Ascending aorta (tissue), 2 donors: ENCODE measurements at regions not wholly inside any gene's neighbourhood (a gene's known extent, or its start where the extent isn't known, plus 50 kb on each side); places are given as distances from the start of the nearest gene placed in this dataset.

Source experiments
- DNase-seq, 2 donors: peaks; one replicate each; pipeline ENCODE4 v3.0.0-alpha.2; 2019; ENCODE audit warnings: low spot score in 2 of 2
- H3K27ac ChIP-seq, 2 donors: fragments of 200-600 bp; sonication (generic); one replicate each; pipeline ENCODE4 v1.5.1; 2016 to 2017; ENCODE audit warnings: mild to moderate bottlenecking in 1 of 2
- H3K27me3 ChIP-seq: fragments of 200-600 bp; sonication (generic); one replicate; pipeline ENCODE4 v1.5.1; 2017
- H3K36me3 ChIP-seq, 2 donors: fragments of 200-600 bp; sonication (generic); one replicate each; pipeline ENCODE4 v1.5.1; 2016
- H3K4me1 ChIP-seq, 2 donors: fragments of 200-600 bp; sonication (generic); one replicate each; pipeline ENCODE4 v1.5.1; 2016 to 2017; ENCODE audit warnings: mild to moderate bottlenecking in 1 of 2
- H3K4me3 ChIP-seq, 2 donors: fragments of 200-600 bp; sonication (generic); one replicate each; pipeline ENCODE4 v1.5.1; 2016 to 2017; ENCODE audit warnings: mild to moderate bottlenecking in 1 of 2
- H3K9me3 ChIP-seq, 2 donors: fragments of 200-600 bp; sonication (generic); one replicate each; pipeline ENCODE4 v1.5.1; 2016
- intact Hi-C: fragments of 100-400 bp; cut with DNase I; formaldehyde crosslinking; loops from one replicate; pipeline ENCODE4 v1.15.1; 2023
- TF ChIP-seq, protein P1 (sequence below), 3 experiments: fragments of 200-600 bp in 2 of 3; fragments of 450-650 bp in 1 of 3; sonication (generic) in 2 of 3; IDR thresholded peaks; one replicate each; pipeline ENCODE4 v1.5.1; 2016 to 2019; ENCODE audit warnings: antibody characterized with exemption in 3 of 3, mild to moderate bottlenecking in 1 of 3, moderate library complexity in 1 of 3

DNA sequence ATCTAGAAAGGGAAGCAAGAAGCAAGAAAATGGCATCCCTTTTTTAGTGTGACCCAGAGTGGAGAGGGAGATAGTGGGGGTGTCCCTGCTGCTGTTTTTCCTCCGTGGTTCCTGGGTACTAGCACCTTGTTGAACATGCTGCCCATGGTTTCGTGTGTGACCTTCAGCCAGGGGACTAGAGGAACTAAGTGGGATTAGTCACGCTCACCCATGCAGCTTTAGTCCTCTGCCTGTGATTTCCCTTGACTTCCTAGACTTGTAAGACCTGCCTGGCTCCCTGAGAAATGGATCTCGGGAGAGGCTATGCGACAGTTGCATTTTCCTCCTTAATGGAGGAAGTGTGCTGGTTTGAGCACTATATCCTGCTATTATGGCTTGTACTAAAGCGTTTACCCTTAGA lies 471.4 kb downstream of the DCDC2C start:
- DNase-seq: no peak
- Histone ChIP-seq H3K9me3 (peaks cover 3 to 13% of the 10 kb centered on the region in 2 donors), H3K4me3 (no peak overlapping the region), H3K4me1 (no peaks in the 10 kb centered on the region), H3K27me3 (no peaks in the 10 kb centered on the region), H3K36me3 (no peaks in the 10 kb centered on the region), H3K27ac (no peak overlapping the region)
- TF ChIP-seq, protein P1, sequence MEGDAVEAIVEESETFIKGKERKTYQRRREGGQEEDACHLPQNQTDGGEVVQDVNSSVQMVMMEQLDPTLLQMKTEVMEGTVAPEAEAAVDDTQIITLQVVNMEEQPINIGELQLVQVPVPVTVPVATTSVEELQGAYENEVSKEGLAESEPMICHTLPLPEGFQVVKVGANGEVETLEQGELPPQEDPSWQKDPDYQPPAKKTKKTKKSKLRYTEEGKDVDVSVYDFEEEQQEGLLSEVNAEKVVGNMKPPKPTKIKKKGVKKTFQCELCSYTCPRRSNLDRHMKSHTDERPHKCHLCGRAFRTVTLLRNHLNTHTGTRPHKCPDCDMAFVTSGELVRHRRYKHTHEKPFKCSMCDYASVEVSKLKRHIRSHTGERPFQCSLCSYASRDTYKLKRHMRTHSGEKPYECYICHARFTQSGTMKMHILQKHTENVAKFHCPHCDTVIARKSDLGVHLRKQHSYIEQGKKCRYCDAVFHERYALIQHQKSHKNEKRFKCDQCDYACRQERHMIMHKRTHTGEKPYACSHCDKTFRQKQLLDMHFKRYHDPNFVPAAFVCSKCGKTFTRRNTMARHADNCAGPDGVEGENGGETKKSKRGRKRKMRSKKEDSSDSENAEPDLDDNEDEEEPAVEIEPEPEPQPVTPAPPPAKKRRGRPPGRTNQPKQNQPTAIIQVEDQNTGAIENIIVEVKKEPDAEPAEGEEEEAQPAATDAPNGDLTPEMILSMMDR (IDR thresholded peaks at IDR 0.05): no peak
- intact Hi-C loops: no loop called here

DNA sequence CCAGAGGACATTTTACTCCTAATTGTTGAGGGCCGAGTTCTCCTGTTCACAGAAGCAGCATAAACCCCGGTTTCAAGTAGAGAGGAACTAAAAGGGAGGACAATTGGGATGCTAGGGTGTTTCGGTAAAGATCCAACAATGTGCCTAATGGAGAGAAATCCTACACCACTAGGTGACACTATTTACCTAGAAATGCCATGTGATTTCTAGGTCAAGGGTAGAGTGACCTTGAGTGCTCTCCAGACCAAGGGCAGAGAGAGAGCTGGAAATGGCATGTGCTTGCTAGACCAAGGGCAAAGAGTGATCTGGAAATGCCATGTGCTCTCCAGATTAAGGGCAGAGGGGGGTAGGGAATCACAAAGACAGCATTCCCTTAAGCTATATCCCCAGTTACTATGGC lies 472.0 kb downstream of the DCDC2C start:
- no peak for DNase-seq
- no peaks in the 10 kb centered on the region for H3K36me3 ChIP-seq
- peaks cover 3 to 13% of the 10 kb centered on the region in 2 donors for H3K9me3 ChIP-seq
- no peaks in the 10 kb centered on the region for H3K27me3 ChIP-seq
- H3K4me3 ChIP-seq: no peak overlapping the region
- no peaks in the 10 kb centered on the region for H3K4me1 ChIP-seq
- TF ChIP-seq, protein P1 (IDR thresholded peaks at IDR 0.05): no peak
- intact Hi-C loops: no loop called here
- H3K27ac ChIP-seq: no peak overlapping the region

DNA sequence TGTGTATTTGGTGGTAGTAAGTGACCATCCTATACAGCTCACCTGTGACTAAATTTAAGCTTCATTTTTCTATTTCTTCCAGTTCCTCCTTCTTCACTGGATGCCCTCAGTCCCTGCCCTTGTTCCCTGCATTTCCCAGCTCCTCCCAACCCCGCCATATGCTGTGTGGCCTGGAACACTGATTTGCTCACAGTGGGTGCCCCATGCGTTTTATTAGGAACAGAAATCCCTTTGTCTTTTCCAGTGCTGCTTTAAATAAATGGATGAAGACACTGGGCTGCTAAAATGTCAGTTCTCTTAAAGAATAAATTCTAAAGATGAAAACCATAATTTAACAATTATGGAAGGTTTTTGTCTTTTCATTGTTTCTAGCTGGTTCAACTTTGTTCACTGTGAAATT lies 477.3 kb downstream of the DCDC2C start:
- no peaks in the 10 kb centered on the region for H3K36me3 ChIP-seq
- H3K27me3 ChIP-seq: no peaks in the 10 kb centered on the region
- intact Hi-C loops: no loop called here
- TF ChIP-seq, protein P1 (IDR thresholded peaks at IDR 0.05): no peak
- H3K9me3 ChIP-seq: peaks cover 3 to 4% of the 10 kb centered on the region in 2 donors
- no peak for DNase-seq
- no peaks in the 10 kb centered on the region for H3K4me1 ChIP-seq
- H3K4me3 ChIP-seq: no peak overlapping the region
- no peak overlapping the region for H3K27ac ChIP-seq

DNA sequence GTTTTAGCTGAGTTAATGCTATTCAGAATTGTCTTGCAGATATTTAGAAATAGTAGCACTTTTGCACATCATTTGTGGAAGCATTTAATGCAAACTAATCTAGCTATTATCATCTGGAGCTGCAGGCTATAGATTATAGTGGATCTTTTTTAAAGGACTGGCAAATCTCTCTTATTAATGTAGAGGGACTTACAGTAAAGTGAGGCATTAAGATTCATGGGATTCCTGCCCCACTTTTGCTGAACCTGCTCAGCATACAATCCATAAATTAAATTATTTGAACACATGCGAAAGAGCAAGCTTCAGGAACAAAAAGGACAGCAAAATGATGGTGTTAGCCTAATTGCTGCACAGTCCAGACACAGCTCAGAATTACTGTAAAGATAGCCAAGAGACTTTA lies 477.7 kb downstream of the DCDC2C start:
- Histone ChIP-seq H3K27me3 (no peaks in the 10 kb centered on the region), H3K36me3 (no peaks in the 10 kb centered on the region), H3K4me3 (no peak overlapping the region), H3K4me1 (no peaks in the 10 kb centered on the region), H3K9me3 (peaks cover under 1 to 4% of the 10 kb centered on the region in 2 donors), H3K27ac (no peak overlapping the region)
- TF ChIP-seq, protein P1 (IDR thresholded peaks at IDR 0.05): no peak
- no peak for DNase-seq
- intact Hi-C loops: no loop called here

DNA sequence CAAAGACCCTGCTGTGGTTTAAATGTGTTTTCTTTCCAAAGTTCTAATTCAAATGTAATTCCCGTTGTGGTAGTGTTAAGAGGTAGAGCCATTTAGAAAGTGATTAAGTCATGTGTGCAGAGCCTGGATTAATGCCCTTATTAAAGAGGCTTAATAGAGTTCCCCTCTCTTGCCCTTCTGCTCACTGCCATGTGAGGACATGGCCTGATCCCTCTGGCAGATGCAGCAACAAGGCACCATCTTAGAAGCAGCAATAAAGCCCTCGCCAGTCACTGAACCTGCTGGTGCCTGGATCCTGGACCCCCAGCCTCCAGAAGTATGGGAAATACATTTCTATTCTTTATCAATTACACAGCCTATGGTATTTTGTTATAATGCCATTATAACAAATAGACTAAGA lies 485.2 kb downstream of the DCDC2C start:
- intact Hi-C loops: no loop called here
- TF ChIP-seq, protein P1 (IDR thresholded peaks at IDR 0.05): no peak
- no peak overlapping the region for H3K27ac ChIP-seq
- no peaks in the 10 kb centered on the region for H3K27me3 ChIP-seq
- no peaks in the 10 kb centered on the region for H3K36me3 ChIP-seq
- no peaks in the 10 kb centered on the region for H3K9me3 ChIP-seq
- no peak overlapping the region for H3K4me3 ChIP-seq
- no peaks in the 10 kb centered on the region for H3K4me1 ChIP-seq
- DNase-seq: no peak

DNA sequence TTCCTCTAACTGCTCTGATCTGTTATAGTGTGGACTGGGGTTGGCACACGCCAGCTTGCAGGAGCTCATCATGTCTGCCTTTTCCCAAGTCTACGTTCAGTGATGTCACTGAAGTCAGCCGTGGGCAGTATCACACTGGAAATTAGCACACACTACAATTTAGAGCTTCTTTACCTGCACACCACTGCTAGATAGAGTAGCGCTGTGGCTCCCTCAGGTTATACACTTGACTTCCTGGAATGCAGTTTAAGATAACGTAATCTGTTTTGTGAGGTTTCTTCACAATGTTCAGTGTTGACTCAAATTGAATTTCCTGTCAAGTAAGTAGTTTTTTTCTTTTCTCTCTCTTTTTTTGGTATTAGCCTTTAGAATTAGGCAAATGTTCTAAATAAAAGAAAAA lies 487.2 kb downstream of the DCDC2C start:
- no peak overlapping the region for H3K4me3 ChIP-seq
- intact Hi-C loops: no loop called here

More for the DNA sequence above, 487.2 kb downstream of the DCDC2C start:
- no peak overlapping the region for H3K27ac ChIP-seq
- no peak for DNase-seq
- no peaks in the 10 kb centered on the region for H3K36me3 ChIP-seq
- TF ChIP-seq, protein P1 (IDR thresholded peaks at IDR 0.05): no peak
- no peaks in the 10 kb centered on the region for H3K9me3 ChIP-seq
- H3K4me1 ChIP-seq: no peaks in the 10 kb centered on the region
- no peaks in the 10 kb centered on the region for H3K27me3 ChIP-seq
